Lower leg skin (tissue), 3 donors: ENCODE measurements at regions not wholly inside any gene's neighbourhood (a gene's known extent, or its start where the extent isn't known, plus 50 kb on each side); places are given as distances from the start of the nearest gene placed in this dataset.
"Not testable (repeated sequence)": the region's sequence is repeated elsewhere in the genome, so short reads cannot be mapped to it uniquely, and the experiment has no call there.

Experiments
- POLR2A ChIP-seq, 2 donors: fragments of 450-650 bp; IDR thresholded peaks; one replicate each; pipeline ENCODE4 v1.6.1; 2016 to 2017; ENCODE audit warnings: antibody characterized with exemption in 2 of 2, mild to moderate bottlenecking in 1 of 2, moderate library complexity in 1 of 2
- TF ChIP-seq, protein P1 (sequence below), 3 donors: fragments of 450-650 bp; IDR thresholded peaks; one replicate each; pipeline ENCODE4 v1.5.1; 2016; ENCODE audit warnings: antibody characterized with exemption in 3 of 3, mild to moderate bottlenecking in 3 of 3, moderate library complexity in 2 of 3

DNA sequence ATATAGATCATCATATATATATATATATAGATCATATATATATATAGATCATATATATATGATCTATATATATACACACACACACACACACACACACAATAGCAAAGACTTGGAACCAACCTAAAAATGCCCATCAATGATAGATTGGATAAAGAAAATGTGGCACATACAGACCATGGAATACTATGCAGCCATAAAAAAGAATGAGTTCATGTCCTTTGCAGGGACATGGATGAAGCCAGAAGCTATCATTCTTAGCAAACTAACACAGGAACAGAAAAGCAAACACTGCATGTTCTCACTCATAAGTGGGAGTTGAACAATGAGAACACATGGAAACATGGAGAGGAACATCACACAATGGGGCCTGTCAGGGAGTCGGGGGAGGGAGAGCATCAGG, 285.6 kb upstream of the FN1 start:
- not testable (repeated sequence) for TF ChIP-seq POLR2A (IDR thresholded peaks at IDR 0.05)
- TF ChIP-seq, protein P1, sequence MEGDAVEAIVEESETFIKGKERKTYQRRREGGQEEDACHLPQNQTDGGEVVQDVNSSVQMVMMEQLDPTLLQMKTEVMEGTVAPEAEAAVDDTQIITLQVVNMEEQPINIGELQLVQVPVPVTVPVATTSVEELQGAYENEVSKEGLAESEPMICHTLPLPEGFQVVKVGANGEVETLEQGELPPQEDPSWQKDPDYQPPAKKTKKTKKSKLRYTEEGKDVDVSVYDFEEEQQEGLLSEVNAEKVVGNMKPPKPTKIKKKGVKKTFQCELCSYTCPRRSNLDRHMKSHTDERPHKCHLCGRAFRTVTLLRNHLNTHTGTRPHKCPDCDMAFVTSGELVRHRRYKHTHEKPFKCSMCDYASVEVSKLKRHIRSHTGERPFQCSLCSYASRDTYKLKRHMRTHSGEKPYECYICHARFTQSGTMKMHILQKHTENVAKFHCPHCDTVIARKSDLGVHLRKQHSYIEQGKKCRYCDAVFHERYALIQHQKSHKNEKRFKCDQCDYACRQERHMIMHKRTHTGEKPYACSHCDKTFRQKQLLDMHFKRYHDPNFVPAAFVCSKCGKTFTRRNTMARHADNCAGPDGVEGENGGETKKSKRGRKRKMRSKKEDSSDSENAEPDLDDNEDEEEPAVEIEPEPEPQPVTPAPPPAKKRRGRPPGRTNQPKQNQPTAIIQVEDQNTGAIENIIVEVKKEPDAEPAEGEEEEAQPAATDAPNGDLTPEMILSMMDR (IDR thresholded peaks at IDR 0.05), result not testable (repeated sequence)
